ENCODE measurements at regions not wholly inside any gene's neighbourhood (a gene's known extent, or its start where the extent isn't known, plus 50 kb on each side); places are given as distances from the start of the nearest gene placed in this dataset.

- peak; percentile 47 for DNase-seq (ENCODE audit: low spot score)
These were observed 132.6 kb upstream of the ARHGAP5 start for GRCh38 chr14:31944256-31945073.

DNA sequence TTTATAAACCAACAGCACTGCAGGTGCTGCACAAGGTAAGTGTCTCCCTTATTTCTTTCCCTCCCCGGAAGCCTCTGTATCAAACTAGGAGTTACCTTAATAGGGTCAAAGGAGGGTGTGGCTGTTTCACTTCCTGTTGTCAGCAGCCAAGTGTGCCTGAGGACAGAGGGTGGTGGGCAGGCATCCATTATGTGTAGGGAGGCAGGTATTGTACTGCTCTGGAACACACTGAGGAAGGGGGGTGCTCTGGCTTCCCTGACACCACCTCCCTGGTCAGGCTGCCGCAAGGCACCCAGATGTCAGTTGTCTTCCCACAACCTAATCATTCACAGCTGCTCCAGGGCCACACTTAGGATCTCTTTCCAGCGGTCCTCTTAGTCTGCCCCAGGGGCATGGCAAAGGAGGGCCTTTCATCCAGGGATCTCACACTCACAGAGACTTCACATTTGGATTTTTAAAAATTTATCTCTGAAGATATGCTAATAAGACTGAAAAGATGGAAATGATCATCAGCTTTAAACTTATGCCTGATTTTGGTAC, 132.0 kb upstream of the ARHGAP5 start:
- no peak for DNase-seq (ENCODE audit: low spot score)

- no peak for DNase-seq (ENCODE audit: low spot score)
These were observed 131.4 kb upstream of the ARHGAP5 start for GRCh38 chr14:31945701-31946100.

GRCh38 chr14:31947076-31947475, 130.0 kb upstream of the ARHGAP5 start:
- DNase-seq (ENCODE audit: low spot score), result no peak

- DNase-seq (ENCODE audit: low spot score), result no peak
These were observed 129.2 kb upstream of the ARHGAP5 start for GRCh38 chr14:31947680-31948595.

GRCh38 chr14:31949709-31950108, 127.4 kb upstream of the ARHGAP5 start:
- DNase-seq (ENCODE audit: low spot score), result peak; percentile 60

- no peak for DNase-seq (ENCODE audit: low spot score)
These were observed 126.8 kb upstream of the ARHGAP5 start for GRCh38 chr14:31950331-31950730.

- peak; percentile 53 for DNase-seq (ENCODE audit: low spot score)
These were observed 126.1 kb upstream of the ARHGAP5 start for GRCh38 chr14:31950764-31951637.

DNA sequence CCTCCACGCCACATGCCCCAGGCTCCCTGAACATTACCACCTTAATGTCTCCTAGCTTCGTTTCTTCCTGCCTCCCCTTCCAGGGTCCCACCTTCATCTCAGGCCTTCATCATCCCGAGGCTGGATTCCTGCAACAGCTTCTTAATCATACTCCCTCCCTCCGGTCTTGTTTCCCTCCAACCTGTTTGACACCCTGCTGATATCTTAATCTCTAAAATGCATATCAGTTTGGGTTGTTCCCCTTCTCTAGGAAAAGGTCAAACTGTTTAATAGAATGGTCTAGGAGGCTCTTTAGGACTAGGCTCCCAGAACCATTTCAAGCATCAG, 125.5 kb upstream of the ARHGAP5 start:
- no peak for DNase-seq (ENCODE audit: low spot score)

- DNase-seq (ENCODE audit: low spot score), result no peak
These were observed 124.5 kb upstream of the ARHGAP5 start for GRCh38 chr14:31952573-31952972.

DNA sequence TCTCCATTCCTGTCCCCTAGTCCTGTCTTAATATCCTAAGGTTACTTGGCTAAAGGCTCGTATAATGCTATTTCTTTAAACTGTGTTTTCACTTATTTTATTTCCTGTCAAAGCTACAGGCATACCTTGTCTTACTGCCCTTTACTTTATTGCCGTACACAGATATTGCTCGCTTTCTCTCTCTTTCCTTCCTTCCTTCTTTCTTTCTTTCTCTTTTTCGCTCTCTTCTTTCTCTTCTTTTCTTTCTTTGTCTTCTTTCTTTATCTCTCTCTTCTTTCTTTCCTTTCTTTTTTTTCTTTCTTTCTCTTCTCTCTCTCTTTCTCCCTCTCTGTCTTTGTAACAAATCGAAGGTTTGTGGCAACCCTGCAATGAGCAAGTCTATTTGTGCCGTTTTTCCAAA, 123.9 kb upstream of the ARHGAP5 start:
- DNase-seq (ENCODE audit: low spot score), result no peak

GRCh38 chr14:31954991-31955390, 122.1 kb upstream of the ARHGAP5 start:
- peak; percentile 40 for DNase-seq (ENCODE audit: low spot score)

- DNase-seq (ENCODE audit: low spot score), result peak; percentile 84
These were observed 121.0 kb upstream of the ARHGAP5 start for GRCh38 chr14:31955936-31956579.

GRCh38 chr14:31957565-31957964, 119.5 kb upstream of the ARHGAP5 start:
- no peak for DNase-seq (ENCODE audit: low spot score)

DNA sequence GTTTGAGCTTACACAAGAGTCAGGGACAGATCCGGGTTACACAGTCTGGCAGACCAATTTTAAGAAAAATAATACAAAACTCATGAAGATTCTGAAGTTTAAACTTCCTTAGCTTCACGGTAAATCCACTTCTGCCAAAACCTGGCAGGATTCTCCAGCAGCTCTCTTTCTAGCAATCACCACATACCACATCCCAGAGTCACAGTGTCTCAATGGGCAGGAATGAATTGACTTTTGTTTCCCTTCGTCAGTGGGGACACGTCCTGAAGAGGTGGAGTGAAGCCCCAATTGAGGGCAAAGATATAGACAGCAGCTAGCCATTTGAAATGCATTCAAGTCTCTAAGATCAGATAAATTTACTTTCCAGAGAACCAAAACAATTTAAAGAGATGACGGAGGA, 117.1 kb upstream of the ARHGAP5 start:
- no peak for DNase-seq (ENCODE audit: low spot score)

DNA sequence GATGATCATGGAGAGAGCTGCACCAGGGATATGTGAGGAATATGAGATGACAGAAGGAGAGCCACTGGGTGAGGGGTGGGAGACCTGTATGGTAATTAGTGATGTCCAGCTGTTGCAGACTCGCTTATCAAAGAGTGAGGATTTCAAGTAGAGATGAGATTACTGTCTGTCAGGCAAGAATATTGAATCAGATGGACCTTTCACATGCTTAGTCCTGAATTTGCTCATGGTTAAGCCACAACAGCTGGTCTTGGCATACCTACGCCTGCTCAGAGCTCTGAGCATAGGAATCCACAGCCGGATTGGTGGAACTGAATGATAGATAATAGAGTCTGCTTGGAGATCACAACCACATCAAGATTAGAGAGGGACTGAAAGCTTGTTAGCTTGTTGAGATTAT, 115.2 kb upstream of the ARHGAP5 start:
- no peak for DNase-seq (ENCODE audit: low spot score)

GRCh38 chr14:31962920-31963319, 114.2 kb upstream of the ARHGAP5 start:
- DNase-seq (ENCODE audit: low spot score), result no peak

DNA sequence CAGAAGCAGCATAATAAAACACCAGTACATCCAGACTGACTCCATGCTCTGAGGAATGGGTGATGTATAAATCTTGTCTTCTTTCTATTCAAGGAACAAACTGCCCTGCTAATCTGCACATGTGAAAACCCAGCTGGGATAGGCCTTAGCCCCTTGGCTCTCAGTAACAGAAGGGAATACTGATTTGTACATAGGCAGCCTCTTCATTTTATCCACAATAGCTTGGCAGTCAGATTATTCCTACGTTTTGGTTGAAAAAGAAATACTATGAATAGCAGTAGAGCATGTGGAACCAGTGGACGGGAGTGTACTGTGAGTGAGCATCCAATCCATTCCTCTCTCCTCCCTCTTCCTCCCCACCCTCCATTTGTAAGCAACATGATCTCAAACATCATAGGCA, 113.5 kb upstream of the ARHGAP5 start:
- DNase-seq (ENCODE audit: low spot score), result no peak

- no peak for DNase-seq (ENCODE audit: low spot score)
These were observed 112.6 kb upstream of the ARHGAP5 start for GRCh38 chr14:31964490-31964889.

DNA sequence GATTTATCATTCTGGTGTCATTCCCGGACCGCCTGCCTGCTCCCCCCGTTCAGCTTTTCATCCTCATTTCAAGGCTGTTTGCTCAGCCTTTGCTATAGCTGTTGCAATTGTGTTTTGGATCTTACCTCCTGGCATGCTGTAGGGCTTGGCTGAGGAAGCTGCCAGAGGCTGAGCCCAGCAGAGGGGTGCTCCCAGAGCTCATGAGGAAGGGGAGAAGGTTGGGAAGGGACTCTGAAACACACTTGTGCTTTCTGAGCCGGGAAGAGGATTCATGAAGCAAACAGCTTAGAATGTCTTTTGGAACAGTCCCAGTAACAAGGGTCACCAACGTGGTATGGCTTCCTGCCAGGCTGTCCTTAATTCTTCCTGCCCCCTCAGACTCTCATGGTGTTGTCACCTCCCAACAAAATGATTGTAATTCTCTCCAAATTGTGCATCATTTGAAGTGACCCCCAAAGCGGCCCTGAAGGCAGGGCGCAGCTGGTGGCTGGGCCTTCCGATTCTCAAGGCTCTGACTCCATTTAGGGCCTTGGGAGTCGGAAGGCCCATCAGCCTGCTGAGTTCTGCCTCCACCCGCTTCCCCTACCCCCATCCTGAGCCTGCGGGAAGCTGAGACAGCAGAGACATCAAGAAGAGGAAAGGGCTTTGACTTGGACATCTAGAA, 111.9 kb upstream of the ARHGAP5 start:
- peak; percentile 26 for DNase-seq (ENCODE audit: low spot score)
